Adrenal gland (tissue), 5 donors: ENCODE measurements at regions not wholly inside any gene's neighbourhood (a gene's known extent, or its start where the extent isn't known, plus 50 kb on each side); places are given as distances from the start of the nearest gene placed in this dataset.

Source experiments
- POLR2A ChIP-seq, 2 donors: fragments of 450-650 bp; IDR thresholded peaks; one replicate each; pipeline ENCODE4 v1.6.1; 2017; ENCODE audit warnings: antibody characterized with exemption in 2 of 2, mild to moderate bottlenecking in 2 of 2, moderate library complexity in 1 of 2
- TF ChIP-seq, protein P1 (sequence below), 6 experiments: fragments of 450-650 bp in 4 of 6; fragments of 200-600 bp in 2 of 6; sonication (generic) in 1 of 6; IDR thresholded peaks; 1 replicate in 5 of 6; 2 replicates in 1 of 6; pipeline versions ENCODE4 v1.5.1 to v1.8.0; 2016 to 2021; ENCODE audit warnings: antibody characterized with exemption in 6 of 6, mild to moderate bottlenecking in 2 of 6, moderate library complexity in 1 of 6
- donor health status: DM: no; HTN: no; CAD: no.

DNA sequence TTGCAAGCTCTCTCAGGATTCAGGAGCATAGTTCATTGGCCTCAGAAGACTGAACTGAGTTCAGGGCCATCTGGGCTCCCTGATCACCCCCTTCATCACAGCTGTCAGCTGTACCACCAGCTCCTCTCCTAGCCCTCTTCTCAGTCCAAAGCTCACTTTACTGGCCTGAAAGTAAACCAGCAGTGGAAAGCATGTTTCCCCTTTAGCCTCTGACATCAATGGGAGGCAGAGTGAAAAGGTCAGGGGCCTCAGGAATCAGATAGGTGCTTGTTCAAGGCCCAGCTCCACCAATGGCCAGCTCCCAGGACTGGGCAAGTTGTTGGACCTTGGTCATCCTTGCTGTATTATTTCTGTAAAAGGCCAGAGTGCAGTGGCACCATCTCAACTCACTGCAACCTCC lies 223.4 kb downstream of the TLE3 start:
- TF ChIP-seq POLR2A (IDR thresholded peaks at IDR 0.05), result no peak
- TF ChIP-seq, protein P1, sequence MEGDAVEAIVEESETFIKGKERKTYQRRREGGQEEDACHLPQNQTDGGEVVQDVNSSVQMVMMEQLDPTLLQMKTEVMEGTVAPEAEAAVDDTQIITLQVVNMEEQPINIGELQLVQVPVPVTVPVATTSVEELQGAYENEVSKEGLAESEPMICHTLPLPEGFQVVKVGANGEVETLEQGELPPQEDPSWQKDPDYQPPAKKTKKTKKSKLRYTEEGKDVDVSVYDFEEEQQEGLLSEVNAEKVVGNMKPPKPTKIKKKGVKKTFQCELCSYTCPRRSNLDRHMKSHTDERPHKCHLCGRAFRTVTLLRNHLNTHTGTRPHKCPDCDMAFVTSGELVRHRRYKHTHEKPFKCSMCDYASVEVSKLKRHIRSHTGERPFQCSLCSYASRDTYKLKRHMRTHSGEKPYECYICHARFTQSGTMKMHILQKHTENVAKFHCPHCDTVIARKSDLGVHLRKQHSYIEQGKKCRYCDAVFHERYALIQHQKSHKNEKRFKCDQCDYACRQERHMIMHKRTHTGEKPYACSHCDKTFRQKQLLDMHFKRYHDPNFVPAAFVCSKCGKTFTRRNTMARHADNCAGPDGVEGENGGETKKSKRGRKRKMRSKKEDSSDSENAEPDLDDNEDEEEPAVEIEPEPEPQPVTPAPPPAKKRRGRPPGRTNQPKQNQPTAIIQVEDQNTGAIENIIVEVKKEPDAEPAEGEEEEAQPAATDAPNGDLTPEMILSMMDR (IDR thresholded peaks at IDR 0.05), result no peak
